ENCODE measurements at regions not wholly inside any gene's neighbourhood (a gene's known extent, or its start where the extent isn't known, plus 50 kb on each side); places are given as distances from the start of the nearest gene placed in this dataset.

DNA sequence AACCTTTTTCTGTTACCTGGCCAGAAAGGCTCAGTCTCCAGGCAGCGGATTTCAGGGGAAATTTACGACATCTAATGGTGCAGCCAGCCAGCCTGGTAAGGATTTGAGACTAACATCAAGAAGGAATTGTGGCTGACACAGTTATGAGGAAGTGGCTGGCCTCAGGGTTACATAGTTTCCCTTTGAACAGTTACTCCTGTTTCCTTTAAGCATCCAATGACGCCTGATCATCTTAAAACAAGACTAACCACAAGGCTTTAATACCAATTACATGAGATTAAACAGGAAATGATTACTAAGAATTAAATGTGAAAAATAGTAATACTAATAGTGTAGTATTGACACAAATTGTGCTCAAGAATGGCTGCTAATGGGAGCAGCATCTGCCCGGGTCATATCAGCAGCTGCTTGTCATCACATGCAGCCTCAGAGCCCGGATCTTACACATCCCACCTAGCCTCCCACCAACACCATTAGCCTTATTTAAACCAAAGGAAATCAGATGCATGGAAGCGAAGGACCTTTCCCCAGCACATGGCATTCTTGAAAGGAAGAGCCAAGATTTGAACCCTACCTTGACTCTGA lies 431.8 kb downstream of the PMP22 start:
- no peak for ATAC-seq
- WGBS, 2 donors (ENCODE audit: low coverage in 1 of 2) = 38 to 39% methylated on average over 3 to 6 of the region's 6 CpGs
- peaks cover 0 to 12% (median 0%) of the 10 kb centered on the region in 3 donors for H3K9me3 ChIP-seq
- TF ChIP-seq, protein P1, sequence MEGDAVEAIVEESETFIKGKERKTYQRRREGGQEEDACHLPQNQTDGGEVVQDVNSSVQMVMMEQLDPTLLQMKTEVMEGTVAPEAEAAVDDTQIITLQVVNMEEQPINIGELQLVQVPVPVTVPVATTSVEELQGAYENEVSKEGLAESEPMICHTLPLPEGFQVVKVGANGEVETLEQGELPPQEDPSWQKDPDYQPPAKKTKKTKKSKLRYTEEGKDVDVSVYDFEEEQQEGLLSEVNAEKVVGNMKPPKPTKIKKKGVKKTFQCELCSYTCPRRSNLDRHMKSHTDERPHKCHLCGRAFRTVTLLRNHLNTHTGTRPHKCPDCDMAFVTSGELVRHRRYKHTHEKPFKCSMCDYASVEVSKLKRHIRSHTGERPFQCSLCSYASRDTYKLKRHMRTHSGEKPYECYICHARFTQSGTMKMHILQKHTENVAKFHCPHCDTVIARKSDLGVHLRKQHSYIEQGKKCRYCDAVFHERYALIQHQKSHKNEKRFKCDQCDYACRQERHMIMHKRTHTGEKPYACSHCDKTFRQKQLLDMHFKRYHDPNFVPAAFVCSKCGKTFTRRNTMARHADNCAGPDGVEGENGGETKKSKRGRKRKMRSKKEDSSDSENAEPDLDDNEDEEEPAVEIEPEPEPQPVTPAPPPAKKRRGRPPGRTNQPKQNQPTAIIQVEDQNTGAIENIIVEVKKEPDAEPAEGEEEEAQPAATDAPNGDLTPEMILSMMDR (IDR thresholded peaks at IDR 0.05) = no peak
- TF ChIP-seq EP300 (IDR thresholded peaks at IDR 0.05) = no peak
- TF ChIP-seq POLR2A (IDR thresholded peaks at IDR 0.05) = no peak
- no peak for TF ChIP-seq POLR2AphosphoS5 (IDR thresholded peaks at IDR 0.05)
- H3K4me3 ChIP-seq = no peak overlapping the region
- H3K36me3 ChIP-seq = no peaks in the 10 kb centered on the region
- no peaks in the 10 kb centered on the region for H3K27me3 ChIP-seq
- H3K4me1 ChIP-seq = no peaks in the 10 kb centered on the region
- H3K27ac ChIP-seq = no peak overlapping the region

DNA sequence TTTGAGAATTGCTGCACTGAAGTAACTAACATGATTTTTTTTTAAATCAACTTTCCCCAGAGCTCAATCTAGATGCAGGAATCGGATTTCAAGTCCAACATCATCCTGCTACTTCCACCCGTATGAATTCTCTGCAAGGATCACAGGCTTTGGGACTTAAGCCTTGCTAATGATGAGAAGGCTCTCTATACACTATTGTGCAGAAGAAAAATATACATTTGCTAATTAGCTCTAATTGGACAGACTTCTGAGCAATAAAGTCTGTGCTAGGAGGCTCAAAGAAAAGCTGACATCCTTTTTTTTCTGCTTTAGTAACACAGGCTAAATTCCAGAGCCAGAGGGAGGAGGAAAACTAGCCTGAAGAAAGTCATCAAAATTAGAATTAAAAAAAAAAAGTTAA lies 433.6 kb downstream of the PMP22 start:
- 0 to 14% methylated on average over 1 to 2 of the region's 2 CpGs for WGBS, 2 donors (ENCODE audit: low coverage in 1 of 2)
- TF ChIP-seq POLR2AphosphoS5 (IDR thresholded peaks at IDR 0.05) (no peak), POLR2A (IDR thresholded peaks at IDR 0.05) (no peak), EP300 (IDR thresholded peaks at IDR 0.05) (no peak)
- TF ChIP-seq, protein P1 (IDR thresholded peaks at IDR 0.05) = no peak
- Histone ChIP-seq H3K27ac (no peak overlapping the region), H3K9me3 (peaks cover 0 to 6% (median 0%) of the 10 kb centered on the region in 3 donors), H3K36me3 (no peaks in the 10 kb centered on the region), H3K4me3 (no peak overlapping the region), H3K27me3 (no peaks in the 10 kb centered on the region), H3K4me1 (no peaks in the 10 kb centered on the region)
- no peak for ATAC-seq

DNA sequence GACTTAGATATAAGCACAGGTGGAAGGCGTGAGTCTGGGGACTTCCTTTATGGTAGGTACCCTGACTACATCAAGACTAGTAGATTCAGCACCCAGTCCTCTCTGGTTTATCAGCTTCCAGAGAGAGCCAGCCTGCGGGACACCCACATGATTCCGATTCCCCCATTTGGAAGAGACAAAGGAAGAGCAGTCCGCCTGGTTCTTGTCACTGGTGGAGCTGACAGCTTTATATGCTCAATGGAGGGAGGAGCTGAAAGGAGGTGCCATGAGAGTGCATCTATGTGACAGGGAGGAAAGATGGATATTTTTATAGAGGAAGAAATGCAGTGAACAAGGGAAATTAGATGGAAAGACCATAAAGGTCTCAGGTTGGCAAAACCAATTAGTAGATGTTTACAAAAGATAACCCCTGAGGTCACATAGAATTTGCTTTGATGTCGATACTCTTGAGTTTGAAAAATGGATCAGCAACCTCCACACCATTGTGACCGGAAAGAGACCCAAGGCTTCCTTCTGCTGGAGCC lies 437.7 kb downstream of the PMP22 start:
- TF ChIP-seq, protein P1 (IDR thresholded peaks at IDR 0.05) = no peak
- no peak for TF ChIP-seq EP300 (IDR thresholded peaks at IDR 0.05)
- no peak for TF ChIP-seq POLR2AphosphoS5 (IDR thresholded peaks at IDR 0.05)
- TF ChIP-seq POLR2A (IDR thresholded peaks at IDR 0.05) = no peak
- no peak overlapping the region for H3K4me3 ChIP-seq
- H3K4me1 ChIP-seq = no peaks in the 10 kb centered on the region
- no peak for ATAC-seq
- WGBS, 2 donors (ENCODE audit: low coverage in 1 of 2) = 28 to 43% methylated on average over 4 to 5 of the region's 6 CpGs
- H3K36me3 ChIP-seq = no peaks in the 10 kb centered on the region
- H3K9me3 ChIP-seq = peaks cover 0 to 15% (median 0%) of the 10 kb centered on the region in 3 donors
- H3K27me3 ChIP-seq = no peaks in the 10 kb centered on the region
- H3K27ac ChIP-seq = no peak overlapping the region

DNA sequence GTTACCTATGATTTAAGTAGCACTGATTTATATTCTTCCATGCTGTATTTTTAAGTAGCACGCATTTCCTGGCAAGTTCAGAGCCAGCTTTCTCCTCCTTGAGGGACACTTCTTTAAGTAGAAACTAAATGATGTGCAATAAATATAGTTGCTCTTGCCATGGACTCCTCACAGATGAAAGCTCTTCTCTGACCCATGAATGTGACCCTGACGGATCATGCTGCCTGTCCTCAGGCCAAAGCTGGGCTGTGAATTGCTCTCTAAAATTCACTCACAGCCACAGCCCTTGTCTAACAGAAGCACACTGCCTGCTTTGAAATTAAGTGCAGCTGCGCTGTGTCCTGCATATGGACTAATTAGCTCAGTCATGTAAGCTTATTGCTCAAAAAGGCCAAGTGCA lies 438.8 kb downstream of the PMP22 start:
- Histone ChIP-seq H3K27me3 (no peaks in the 10 kb centered on the region), H3K4me3 (no peak overlapping the region), H3K27ac (no peak overlapping the region), H3K36me3 (no peaks in the 10 kb centered on the region), H3K9me3 (peaks cover 0 to 15% (median 0%) of the 10 kb centered on the region in 3 donors), H3K4me1 (no peaks in the 10 kb centered on the region)
- TF ChIP-seq, protein P1 (IDR thresholded peaks at IDR 0.05) = no peak
- TF ChIP-seq POLR2A (IDR thresholded peaks at IDR 0.05) (no peak), POLR2AphosphoS5 (IDR thresholded peaks at IDR 0.05) (no peak), EP300 (IDR thresholded peaks at IDR 0.05) (no peak)
- WGBS, 2 donors (ENCODE audit: low coverage in 1 of 2) = 68 to 73% methylated on average over 2 to 3 of the region's 3 CpGs
- no peak for ATAC-seq

DNA sequence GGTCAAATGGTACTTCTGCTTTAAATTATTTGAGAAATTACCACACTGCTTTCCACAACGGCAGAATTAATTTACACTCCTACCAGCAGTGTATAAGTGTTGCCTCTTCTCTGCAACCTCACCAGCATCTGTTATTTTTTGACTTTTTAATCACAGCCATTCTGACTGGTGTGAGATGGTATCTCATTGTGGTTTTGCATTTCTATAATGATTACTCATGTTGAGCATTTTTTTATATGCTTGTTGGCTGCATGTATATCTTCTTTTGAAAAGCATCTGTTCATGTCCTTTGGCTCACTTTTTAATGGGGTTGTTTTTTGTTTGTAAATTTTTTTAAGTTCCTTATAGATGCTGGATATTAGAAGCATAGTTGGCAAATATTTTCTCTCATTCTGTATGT lies 446.7 kb downstream of the PMP22 start:
- 82 to 100% methylated on average over 1 of the region's 1 CpG for WGBS, 2 donors (ENCODE audit: low coverage in 1 of 2)
- Histone ChIP-seq H3K9me3 (no peaks in the 10 kb centered on the region), H3K4me3 (no peak overlapping the region), H3K4me1 (no peaks in the 10 kb centered on the region), H3K36me3 (no peaks in the 10 kb centered on the region), H3K27ac (no peak overlapping the region), H3K27me3 (no peaks in the 10 kb centered on the region)
- TF ChIP-seq POLR2AphosphoS5 (IDR thresholded peaks at IDR 0.05) = no peak
- no peak for ATAC-seq
